ENCODE measurements at regions not wholly inside any gene's neighbourhood (a gene's known extent, or its start where the extent isn't known, plus 50 kb on each side); places are given as distances from the start of the nearest gene placed in this dataset.

DNA sequence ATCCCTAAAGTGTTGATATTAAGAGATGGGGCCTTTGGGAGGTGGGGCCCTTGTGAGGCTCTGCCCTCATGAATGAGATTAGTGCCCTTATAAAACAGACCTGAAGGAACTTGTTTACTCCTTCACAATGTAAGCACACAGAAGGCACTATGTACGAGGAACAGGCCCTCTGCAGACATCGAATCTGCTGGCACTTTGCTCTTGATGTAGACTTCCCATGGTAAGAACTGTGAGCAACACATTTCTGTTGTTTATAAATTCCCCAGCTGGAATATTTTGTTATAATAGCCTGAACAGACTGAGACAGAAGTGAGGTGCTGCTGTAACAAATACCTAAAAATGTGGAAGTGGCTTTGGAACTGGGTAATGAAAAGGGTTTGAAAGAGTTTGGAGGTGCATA, 193.2 kb downstream of the TGFB2 start:
- TF ChIP-seq, protein P1, sequence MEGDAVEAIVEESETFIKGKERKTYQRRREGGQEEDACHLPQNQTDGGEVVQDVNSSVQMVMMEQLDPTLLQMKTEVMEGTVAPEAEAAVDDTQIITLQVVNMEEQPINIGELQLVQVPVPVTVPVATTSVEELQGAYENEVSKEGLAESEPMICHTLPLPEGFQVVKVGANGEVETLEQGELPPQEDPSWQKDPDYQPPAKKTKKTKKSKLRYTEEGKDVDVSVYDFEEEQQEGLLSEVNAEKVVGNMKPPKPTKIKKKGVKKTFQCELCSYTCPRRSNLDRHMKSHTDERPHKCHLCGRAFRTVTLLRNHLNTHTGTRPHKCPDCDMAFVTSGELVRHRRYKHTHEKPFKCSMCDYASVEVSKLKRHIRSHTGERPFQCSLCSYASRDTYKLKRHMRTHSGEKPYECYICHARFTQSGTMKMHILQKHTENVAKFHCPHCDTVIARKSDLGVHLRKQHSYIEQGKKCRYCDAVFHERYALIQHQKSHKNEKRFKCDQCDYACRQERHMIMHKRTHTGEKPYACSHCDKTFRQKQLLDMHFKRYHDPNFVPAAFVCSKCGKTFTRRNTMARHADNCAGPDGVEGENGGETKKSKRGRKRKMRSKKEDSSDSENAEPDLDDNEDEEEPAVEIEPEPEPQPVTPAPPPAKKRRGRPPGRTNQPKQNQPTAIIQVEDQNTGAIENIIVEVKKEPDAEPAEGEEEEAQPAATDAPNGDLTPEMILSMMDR (IDR thresholded peaks at IDR 0.05 in 8 of 11, conservative IDR thresholded peaks at IDR 0.05 in 3 of 11): no peak
- TF ChIP-seq POLR2AphosphoS5 (IDR thresholded peaks at IDR 0.05): no peak
